H1 (cell line): ENCODE measurements at regions not wholly inside any gene's neighbourhood (a gene's known extent, or its start where the extent isn't known, plus 50 kb on each side); places are given as distances from the start of the nearest gene placed in this dataset.

Experiments
- CTCF ChIA-PET: fragments of 300-600 bp; sonication (Branson Sonifier 250); formaldehyde crosslinking; loops from one replicate; lab custom pipeline; 2021; ENCODE audit not compliant: partially characterized antibody; lab: Charles Lee
- POLR2A ChIA-PET: fragments of 300-600 bp; sonication (Branson Sonifier 250); formaldehyde crosslinking; loops from one replicate; lab custom pipeline; 2021; ENCODE audit warnings: inconsistent platforms; ENCODE audit not compliant: partially characterized antibody; lab: Charles Lee
- DNase-seq, 2 experiments: peaks; one replicate each; pipeline versions ENCODE4 v3.0.0 to v3.0.0-alpha.2; 2010 to 2022; ENCODE audit warnings: low spot score in 2 of 2, low read depth in 1 of 2, mixed read lengths in 1 of 2
- FAIRE-seq: peaks from 2 replicates; lab custom pipeline; 2011; peaks lifted over from hg19 to GRCh38; lab: Jason Lieb, UNC
- H2AFZ ChIP-seq: 2 replicates; pipeline ENCODE4 v1.8.1; 2012; ENCODE audit warnings: low read length, inconsistent platforms
- H2AK5ac ChIP-seq: 2 replicates; pipeline ENCODE4 v1.6.1; 2013; ENCODE audit warnings: low read depth, low read length
- H2BK120ac ChIP-seq: replicated peaks from 2 replicates; pipeline ENCODE3; 2013; ENCODE audit warnings: low read depth, low read length, inconsistent platforms
- H2BK12ac ChIP-seq: 2 replicates; pipeline ENCODE4 v1.6.1; 2013; ENCODE audit warnings: low read depth, low read length
- H2BK15ac ChIP-seq: 2 replicates; pipeline ENCODE4 v1.6.1; 2013; ENCODE audit warnings: low read length
- H2BK20ac ChIP-seq: 2 replicates; pipeline ENCODE4 v1.6.1; 2013; ENCODE audit warnings: low read length
- H2BK5ac ChIP-seq: 2 replicates; pipeline ENCODE4 v1.6.1; 2013; ENCODE audit warnings: low read depth, low read length
- H3K14ac ChIP-seq: 2 replicates; pipeline ENCODE4 v1.6.1; 2013; ENCODE audit warnings: inconsistent platforms; ENCODE audit not compliant: insufficient read length
- H3K18ac ChIP-seq: 2 replicates; pipeline ENCODE4 v1.6.1; 2013; ENCODE audit warnings: low read length; ENCODE audit errors: extremely low read depth
- H3K23ac ChIP-seq: 2 replicates; pipeline ENCODE4 v1.6.1; 2013; ENCODE audit warnings: inconsistent platforms; ENCODE audit not compliant: insufficient read length
- H3K23me2 ChIP-seq: 2 replicates; pipeline ENCODE4 v1.6.1; 2013; ENCODE audit warnings: low read depth, low read length
- H3K27ac ChIP-seq: 2 replicates; pipeline ENCODE4 v1.6.1; 2011; ENCODE audit warnings: low read depth, low read length, inconsistent platforms
- H3K27me3 ChIP-seq, 4 experiments: replicated peaks in 1 of 4; 1 replicate in 1 of 4; 2 replicates in 3 of 4; pipeline versions ENCODE4 v1.6.1 to v1.8.1; 2011 to 2013; ENCODE audit warnings: low read length in 3 of 4, mild to moderate bottlenecking in 3 of 4, inconsistent platforms in 2 of 4, mixed read lengths in 2 of 4, moderate library complexity in 1 of 4; ENCODE audit not compliant: control insufficient read depth in 3 of 4, insufficient read depth in 3 of 4; ENCODE audit errors: extremely low read depth in 1 of 4
- H3K36me3 ChIP-seq, 4 experiments: 2 replicates each; pipeline versions ENCODE4 v1.6.1 to v1.8.1; 2011 to 2013; ENCODE audit warnings: mild to moderate bottlenecking in 4 of 4, low read length in 3 of 4, moderate library complexity in 2 of 4, control low read depth in 1 of 4, inconsistent platforms in 1 of 4; ENCODE audit not compliant: insufficient read depth in 4 of 4, control insufficient read depth in 2 of 4
- H3K4ac ChIP-seq: replicated peaks from 2 replicates; pipeline ENCODE3; 2013; ENCODE audit warnings: low read length, low read depth, mixed read lengths, inconsistent platforms; ENCODE audit not compliant: insufficient read length
- H3K4me1 ChIP-seq, 4 experiments: replicated peaks in 1 of 4; 1 replicate in 1 of 4; 2 replicates in 3 of 4; pipeline versions ENCODE4 v1.6.1 to v1.8.1; 2011 to 2013; ENCODE audit warnings: low read length in 3 of 4, inconsistent platforms in 2 of 4, mixed read lengths in 1 of 4; ENCODE audit not compliant: insufficient read depth in 4 of 4, control insufficient read depth in 3 of 4
- H3K4me2 ChIP-seq, 2 experiments: 2 replicates each; pipeline versions ENCODE4 v1.6.1 to v1.8.1; 2011 to 2013; ENCODE audit warnings: low read depth in 2 of 2, low read length in 2 of 2, control low read depth in 1 of 2, inconsistent platforms in 1 of 2, mild to moderate bottlenecking in 1 of 2; ENCODE audit not compliant: insufficient read depth in 1 of 2
- H3K4me3 ChIP-seq, 4 experiments: fragments of 200-600, 300-600 bp in 1 of 4; sonication (generic), shearing (Covaris generic), sonication (Bioruptor Twin) in 1 of 4; 2 replicates each; pipeline versions ENCODE4 v1.5.1 to v1.8.1; 2011 to 2016; ENCODE audit warnings: low read length in 4 of 4, low read depth in 3 of 4, control low read depth in 2 of 4, inconsistent platforms in 2 of 4, mild to moderate bottlenecking in 2 of 4, mixed read lengths in 1 of 4, moderate library complexity in 1 of 4; ENCODE audit not compliant: insufficient read depth in 2 of 4; ENCODE audit errors: extremely low read depth in 1 of 4
- H3K56ac ChIP-seq: replicated peaks from 2 replicates; pipeline ENCODE3; 2013; ENCODE audit warnings: low read depth, mild to moderate bottlenecking, mixed read lengths, low read length, inconsistent platforms; ENCODE audit not compliant: insufficient read length
- H3K79me1 ChIP-seq: 2 replicates; pipeline ENCODE4 v1.6.1; 2013; ENCODE audit warnings: low read depth, low read length, control low read depth
- H3K79me2 ChIP-seq, 2 experiments: 2 replicates each; pipeline versions ENCODE4 v1.6.1 to v1.8.1; 2012 to 2013; ENCODE audit warnings: low read length in 2 of 2, mild to moderate bottlenecking in 2 of 2, inconsistent platforms in 1 of 2; ENCODE audit not compliant: insufficient read depth in 2 of 2, control insufficient read depth in 1 of 2
- H3K9ac ChIP-seq, 4 experiments: replicated peaks in 1 of 4; 1 replicate in 1 of 4; 2 replicates in 3 of 4; pipeline versions ENCODE4 v1.6.1 to v1.8.1; 2011 to 2013; ENCODE audit warnings: low read depth in 3 of 4, low read length in 3 of 4, control low read depth in 2 of 4, mild to moderate bottlenecking in 2 of 4, moderate library complexity in 2 of 4, inconsistent platforms in 1 of 4; ENCODE audit errors: extremely low read depth in 1 of 4
- H3K9me3 ChIP-seq, 2 experiments: 2 replicates each; pipeline versions ENCODE4 v1.6.1 to v1.8.1; 2012 to 2013; ENCODE audit warnings: mild to moderate bottlenecking in 2 of 2, moderate library complexity in 2 of 2, control low read depth in 1 of 2, inconsistent platforms in 1 of 2, low read depth in 1 of 2, low read length in 1 of 2, mixed read lengths in 1 of 2; ENCODE audit not compliant: insufficient read depth in 2 of 2
- H4K20me1 ChIP-seq, 2 experiments: replicated peaks in 1 of 2; 2 replicates each; pipeline versions ENCODE3 to v1.8.1; 2011 to 2013; ENCODE audit warnings: inconsistent platforms in 2 of 2, low read length in 2 of 2, mild to moderate bottlenecking in 1 of 2; ENCODE audit not compliant: insufficient read depth in 2 of 2, control insufficient read depth in 1 of 2
- H4K5ac ChIP-seq: 2 replicates; pipeline ENCODE4 v1.6.1; 2013; ENCODE audit warnings: low read length, low read depth, mixed read lengths, inconsistent platforms; ENCODE audit not compliant: insufficient read length
- H4K8ac ChIP-seq: 2 replicates; pipeline ENCODE4 v1.8.0; 2013; ENCODE audit warnings: mild to moderate bottlenecking, moderate library complexity, low read length, inconsistent platforms; ENCODE audit not compliant: insufficient read depth; ENCODE audit errors: extremely low read depth
- H4K91ac ChIP-seq: replicated peaks from 2 replicates; pipeline ENCODE3; 2013; ENCODE audit warnings: low read length, mixed read lengths, inconsistent platforms; ENCODE audit not compliant: insufficient read length
- BRCA1 ChIP-seq: IDR thresholded peaks from 2 replicates; pipeline ENCODE4 v1.6.1; 2012; ENCODE audit warnings: low read depth, low read length, improper control_type of control experiment
- CREB1 ChIP-seq: IDR thresholded peaks from 2 replicates; pipeline ENCODE4 v1.6.1; 2012; ENCODE audit warnings: inconsistent platforms
- KDM4A ChIP-seq: IDR thresholded peaks from one replicate; pipeline ENCODE4 v1.7.1; 2012; ENCODE audit warnings: low read depth, mild to moderate bottlenecking, moderate library complexity, low read length, inconsistent platforms; ENCODE audit not compliant: severe bottlenecking
- NRF1 ChIP-seq: IDR thresholded peaks from 2 replicates; pipeline ENCODE4 v1.6.1; 2011; ENCODE audit warnings: mild to moderate bottlenecking, low read depth, low read length, improper control_type of control experiment
- PHF8 ChIP-seq: fragments of 200-600 bp; sonication (generic); conservative IDR thresholded peaks from 2 replicates; pipeline ENCODE4 v1.7.1; 2012; ENCODE audit warnings: low read depth, mild to moderate bottlenecking, inconsistent platforms, low read length, moderate library complexity
- SP2 ChIP-seq: IDR thresholded peaks from 2 replicates; pipeline ENCODE4 v1.6.1; 2012; ENCODE audit warnings: mild to moderate bottlenecking, low read length, inconsistent platforms
- ZNF274 ChIP-seq: IDR thresholded peaks from 2 replicates; pipeline ENCODE4 v1.7.0; 2012; ENCODE audit warnings: low read length, borderline replicate concordance; ENCODE audit errors: extremely low read depth
- WGBS, 2 experiments: shearing (Covaris generic) in 1 of 2; methylation state at CpG; one replicate each; pipeline versions ENCODE4 v1.1.6 to v1.1.7; 2013 to 2015; ENCODE audit warnings: low lambda C conversion rate in 2 of 2, mixed read lengths in 2 of 2, inconsistent platforms in 1 of 2, low coverage in 1 of 2, missing lambda C conversion rate in 1 of 2; ENCODE audit not compliant: insufficient replicate concordance in 2 of 2, insufficient coverage in 1 of 2, insufficient read length in 1 of 2; ENCODE audit errors: extremely low coverage in 1 of 2, missing lambda C conversion rate in 1 of 2; 5-methylcytosine and 5-hydroxymethylcytosine counted together

DNA sequence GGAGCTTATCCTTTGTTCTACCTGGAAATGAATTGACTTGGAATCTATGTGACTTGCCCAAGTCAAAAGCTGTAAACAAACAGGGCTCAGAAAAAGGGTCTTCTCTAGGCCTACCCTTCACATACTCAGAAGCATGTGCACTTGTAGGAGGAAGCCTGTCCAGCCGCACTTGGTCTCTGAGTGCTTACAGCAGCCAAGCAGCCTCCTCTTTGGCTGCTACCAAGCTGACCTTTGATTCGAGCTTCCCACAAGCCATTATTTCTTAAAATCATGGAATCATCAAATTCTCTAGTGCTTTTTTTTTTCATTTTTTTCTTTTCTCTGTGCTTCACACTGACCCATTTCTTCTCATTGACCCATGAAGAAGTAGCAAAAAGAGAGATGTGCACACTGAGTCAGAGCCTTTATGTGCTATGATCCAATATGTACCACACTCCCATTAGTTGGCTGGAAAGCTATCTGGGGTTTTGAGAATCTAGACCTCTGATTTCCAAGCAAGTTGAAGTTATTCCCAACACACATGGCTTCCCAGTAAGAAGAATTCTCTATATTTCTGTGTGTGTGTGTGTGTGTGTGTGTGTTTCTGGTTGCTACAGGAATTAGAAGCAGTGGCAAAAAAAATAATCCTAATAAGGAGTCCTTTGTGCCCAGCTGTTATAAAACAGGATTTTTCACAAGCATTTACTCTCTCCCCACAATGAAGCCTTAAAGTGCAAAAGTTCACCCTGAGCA is 550.3 kb upstream of the TNP1 start:
- H4K91ac ChIP-seq, result no peak overlapping the region
- H3K56ac ChIP-seq, result no peak overlapping the region
- WGBS, 2 experiments, result 95% methylated on average over 2 of the region's 2 CpGs; no CpG with 5 or more reads in 1 of the 2 experiments
- no peak overlapping the region for H3K4ac ChIP-seq
- FAIRE-seq, result no peak
- no peaks in the 10 kb centered on the region for H3K27me3 ChIP-seq
- H3K9ac ChIP-seq, result no peak overlapping the region
- H3K36me3 ChIP-seq, result no peaks in the 10 kb centered on the region
- no peaks in the 10 kb centered on the region for H3K4me1 ChIP-seq
- no peak for DNase-seq
- no peaks in the 10 kb centered on the region for H3K23me2 ChIP-seq
- H3K9me3 ChIP-seq, result no peaks in the 10 kb centered on the region
- H3K4me3 ChIP-seq, result no peak overlapping the region
- H4K20me1 ChIP-seq, result no peaks in the 10 kb centered on the region
- no peak overlapping the region for H2BK5ac ChIP-seq
- no peak overlapping the region for H2BK20ac ChIP-seq
- no peak for TF ChIP-seq BRCA1
- no peak for TF ChIP-seq PHF8
- TF ChIP-seq SP2, result no peak
- no peak for TF ChIP-seq ZNF274
- TF ChIP-seq CREB1, result no peak
- no peak for TF ChIP-seq KDM4A
- no peak for TF ChIP-seq NRF1
- H3K14ac ChIP-seq, result no peak overlapping the region
- no peak overlapping the region for H2BK120ac ChIP-seq
- no peak overlapping the region for H2AK5ac ChIP-seq
- no peak overlapping the region for H2BK15ac ChIP-seq
- no peaks in the 10 kb centered on the region for H3K79me2 ChIP-seq
- H3K4me2 ChIP-seq, result no peak overlapping the region
- no peak overlapping the region for H2BK12ac ChIP-seq
- POLR2A ChIA-PET, result no interaction called here
- H3K18ac ChIP-seq, result no peak overlapping the region
- no peak overlapping the region for H4K5ac ChIP-seq
- no peak overlapping the region for H4K8ac ChIP-seq
- H3K79me1 ChIP-seq, result no peaks in the 10 kb centered on the region
- H2AFZ ChIP-seq, result no peak overlapping the region
- H3K27ac ChIP-seq, result no peak overlapping the region
- CTCF ChIA-PET, result interaction anchor here (0.6 to 1.1 kb wide), 5 partner anchors 14 to 368 kb away, joined by 3 to 4 read pairs (median 3); no protein-coding TSS in a partner anchor
- no peak overlapping the region for H3K23ac ChIP-seq
